WTC11 (cell line): ENCODE measurements at regions not wholly inside any gene's neighbourhood (a gene's known extent, or its start where the extent isn't known, plus 50 kb on each side); places are given as distances from the start of the nearest gene placed in this dataset.

Experiments used
- CTCF ChIP-seq: fragments of 200-600 bp; IDR thresholded peaks from 2 replicates; pipeline ENCODE4 v1.8.0; 2022; ENCODE audit warnings: antibody characterized with exemption
- JUN ChIP-seq: sonication (generic); formaldehyde crosslinking; IDR thresholded peaks from 2 replicates; pipeline ENCODE4 v1.8.0; 2023; ENCODE audit warnings: mild to moderate bottlenecking, missing genetic modification reagents
- NR1H2 ChIP-seq: sonication (generic); formaldehyde crosslinking; IDR thresholded peaks from 2 replicates; pipeline ENCODE4 v1.9.0; 2021; ENCODE audit warnings: mild to moderate bottlenecking, moderate library complexity, missing genetic modification reagents
- RORB ChIP-seq: fragments of 250-450 bp; sonication (Bioruptor Pico); IDR thresholded peaks from 2 replicates; pipeline ENCODE4 v1.9.0; 2021; ENCODE audit warnings: mild to moderate bottlenecking
- ZSCAN18 ChIP-seq: fragments of 250-450 bp; sonication (Bioruptor Pico); IDR thresholded peaks from 2 replicates; pipeline ENCODE4 v2.1.2; 2022; ENCODE audit warnings: mild to moderate bottlenecking, moderate library complexity

DNA sequence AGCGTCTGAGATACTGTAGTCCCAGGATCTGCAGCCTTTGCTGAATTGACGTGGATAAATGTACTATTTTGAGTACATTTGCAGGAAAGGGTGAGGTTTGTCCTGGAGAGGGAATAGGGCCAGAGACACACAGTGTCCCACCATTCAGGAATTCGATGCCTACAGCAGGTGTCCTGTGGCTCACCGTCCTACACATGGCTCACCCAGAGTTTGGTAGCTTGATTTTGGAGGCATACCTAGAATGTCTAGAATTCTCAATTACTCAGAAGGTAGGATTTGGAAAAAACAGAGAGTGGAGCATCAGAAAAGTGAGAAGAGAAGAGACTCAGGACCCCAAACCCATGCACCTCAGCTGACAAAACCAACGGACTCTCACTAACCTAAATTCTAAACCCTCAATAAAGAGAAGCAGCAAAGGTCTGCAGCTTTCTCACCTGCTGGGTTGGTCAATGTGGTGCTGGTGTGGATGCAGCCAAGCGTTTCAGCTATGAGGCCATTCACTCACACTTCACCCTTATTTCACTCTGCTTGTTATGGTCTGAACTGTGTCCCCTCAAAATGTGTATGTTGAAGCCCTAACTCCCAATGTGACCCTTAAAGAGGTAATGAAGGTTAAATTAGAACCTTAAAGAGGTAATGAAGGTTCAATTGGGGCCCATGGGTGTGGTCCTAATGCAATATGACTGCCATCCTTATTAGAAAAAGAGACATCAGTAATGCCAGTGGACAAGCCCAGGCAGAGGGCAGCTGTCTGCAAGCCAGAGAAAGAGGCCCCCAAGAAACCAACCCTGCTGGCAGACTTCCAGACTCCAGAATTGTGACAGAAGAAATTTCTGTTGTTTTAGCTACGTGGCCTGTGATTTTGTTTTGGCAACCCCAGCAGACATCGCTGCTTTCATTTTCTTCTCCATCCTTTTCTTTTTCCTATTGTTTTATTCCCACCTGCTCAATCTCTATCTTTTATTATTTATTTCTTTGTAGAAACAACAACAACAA is 187.8 kb downstream of the SNX19 start:
- TF ChIP-seq CTCF (no peak), JUN (CRISPR knock-in tag) (no peak), NR1H2 (CRISPR knock-in tag) (no peak), RORB (CRISPR knock-in tag) (no peak), ZSCAN18 (CRISPR knock-in tag) (no peak)
